IPS DF 6.9 (cell line): ENCODE measurements at regions not wholly inside any gene's neighbourhood (a gene's known extent, or its start where the extent isn't known, plus 50 kb on each side); places are given as distances from the start of the nearest gene placed in this dataset.
"Not testable (repeated sequence)": the region's sequence is repeated elsewhere in the genome, so short reads cannot be mapped to it uniquely, and the experiment has no call there.

Source experiments
- DNase-seq: peaks from one replicate; pipeline ENCODE4 v3.0.0-alpha.2; 2013; ENCODE audit warnings: low read depth, low spot score
- H3K27ac ChIP-seq: one replicate; pipeline ENCODE4 v1.5.1; 2013; ENCODE audit warnings: low read length, control low read depth
- H3K27me3 ChIP-seq: 2 replicates; pipeline ENCODE4 v1.6.1; 2013; ENCODE audit warnings: mild to moderate bottlenecking, low read length; ENCODE audit not compliant: control insufficient read depth, insufficient read depth
- H3K36me3 ChIP-seq: 2 replicates; pipeline ENCODE4 v1.6.1; 2013; ENCODE audit warnings: low read length; ENCODE audit not compliant: control insufficient read depth, insufficient read depth
- H3K4me1 ChIP-seq: 2 replicates; pipeline ENCODE4 v1.6.1; 2013; ENCODE audit warnings: low read length; ENCODE audit not compliant: control insufficient read depth, insufficient read depth
- H3K4me3 ChIP-seq: 2 replicates; pipeline ENCODE4 v1.5.1; 2013; ENCODE audit warnings: mild to moderate bottlenecking, low read length
- H3K9me3 ChIP-seq: 2 replicates; pipeline ENCODE4 v1.6.1; 2013; ENCODE audit warnings: low read length, inconsistent platforms; ENCODE audit not compliant: control insufficient read depth, insufficient read depth
- WGBS: extraction: QIAGEN DNeasy Blood & Tissue Kit; methylation state at CpG from one replicate; pipeline ENCODE4 v1.1.7; 2013; ENCODE audit warnings: mixed read lengths, missing lambda C conversion rate; ENCODE audit not compliant: insufficient read length, insufficient coverage; 5-methylcytosine and 5-hydroxymethylcytosine counted together

- H3K27ac ChIP-seq = no peak overlapping the region
- DNase-seq = no peak
- no peaks in the 10 kb centered on the region for H3K36me3 ChIP-seq
- WGBS = no CpG with 5 or more reads among the region's 2 CpGs
- no peaks in the 10 kb centered on the region for H3K9me3 ChIP-seq
- no peaks in the 10 kb centered on the region for H3K27me3 ChIP-seq
- no peak overlapping the region for H3K4me3 ChIP-seq
- no peaks in the 10 kb centered on the region for H3K4me1 ChIP-seq
Measured at GRCh38 chr1:79255421-79255820, 248.9 kb upstream of the ADGRL4 start.

DNA sequence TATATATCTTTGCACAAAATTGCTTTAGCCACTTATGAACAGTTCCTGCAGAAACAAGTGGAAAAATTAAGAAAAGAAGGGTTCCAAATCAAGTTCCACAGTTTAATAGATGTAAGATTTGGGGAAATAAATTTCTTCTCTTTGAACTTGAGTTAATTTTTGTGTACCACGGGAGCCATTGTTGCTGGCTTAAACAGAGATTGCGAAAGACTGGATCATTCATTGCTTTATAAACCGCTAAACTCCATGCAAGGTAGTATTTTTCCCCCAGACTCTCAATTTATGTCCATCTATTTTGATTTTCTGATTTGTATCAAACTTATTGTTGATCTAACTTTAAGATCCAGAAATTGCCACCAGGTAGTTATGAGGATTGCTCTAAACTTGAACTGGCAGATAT is 246.1 kb upstream of the ADGRL4 start:
- Histone ChIP-seq H3K4me1 (no peaks in the 10 kb centered on the region), H3K4me3 (no peak overlapping the region), H3K9me3 (no peaks in the 10 kb centered on the region), H3K36me3 (no peaks in the 10 kb centered on the region), H3K27ac (no peak overlapping the region), H3K27me3 (no peaks in the 10 kb centered on the region)
- no CpG with 5 or more reads among the region's 3 CpGs for WGBS
- DNase-seq = no peak

- Histone ChIP-seq H3K27ac (no peak overlapping the region), H3K4me3 (no peak overlapping the region), H3K36me3 (no peaks in the 10 kb centered on the region), H3K27me3 (no peaks in the 10 kb centered on the region), H3K9me3 (no peaks in the 10 kb centered on the region; the same call in 1 of the 2 replicates), H3K4me1 (no peaks in the 10 kb centered on the region; the same call in 1 of the 2 replicates)
- no CpG with 5 or more reads among the region's 5 CpGs for WGBS
- DNase-seq = no peak
Measured at GRCh38 chr1:79239840-79240239, 233.3 kb upstream of the ADGRL4 start.

GRCh38 chr1:79235301-79236002 is 228.9 kb upstream of the ADGRL4 start:
- H3K9me3 ChIP-seq = no peaks in the 10 kb centered on the region
- no peak for DNase-seq
- no CpG with 5 or more reads among the region's 4 CpGs for WGBS
- H3K27me3 ChIP-seq = no peaks in the 10 kb centered on the region
- no peak overlapping the region for H3K4me3 ChIP-seq
- H3K27ac ChIP-seq = no peak overlapping the region
- no peaks in the 10 kb centered on the region for H3K36me3 ChIP-seq
- H3K4me1 ChIP-seq = no peaks in the 10 kb centered on the region; the same call in 1 of the 2 replicates

GRCh38 chr1:79232818-79233217 is 226.3 kb upstream of the ADGRL4 start:
- no peak for DNase-seq
- Histone ChIP-seq H3K4me1 (no peaks in the 10 kb centered on the region; the same call in 1 of the 2 replicates), H3K27ac (no peak overlapping the region), H3K9me3 (no peaks in the 10 kb centered on the region), H3K27me3 (no peaks in the 10 kb centered on the region), H3K36me3 (no peaks in the 10 kb centered on the region), H3K4me3 (no peak overlapping the region)

GRCh38 chr1:79230751-79231150 is 224.2 kb upstream of the ADGRL4 start:
- H3K27me3 ChIP-seq, H3K4me1 ChIP-seq, DNase-seq, H3K27ac ChIP-seq, H3K9me3 ChIP-seq, H3K4me3 ChIP-seq, H3K36me3 ChIP-seq: not testable (repeated sequence)
- WGBS = no CpG with 5 or more reads among the region's 4 CpGs

DNA sequence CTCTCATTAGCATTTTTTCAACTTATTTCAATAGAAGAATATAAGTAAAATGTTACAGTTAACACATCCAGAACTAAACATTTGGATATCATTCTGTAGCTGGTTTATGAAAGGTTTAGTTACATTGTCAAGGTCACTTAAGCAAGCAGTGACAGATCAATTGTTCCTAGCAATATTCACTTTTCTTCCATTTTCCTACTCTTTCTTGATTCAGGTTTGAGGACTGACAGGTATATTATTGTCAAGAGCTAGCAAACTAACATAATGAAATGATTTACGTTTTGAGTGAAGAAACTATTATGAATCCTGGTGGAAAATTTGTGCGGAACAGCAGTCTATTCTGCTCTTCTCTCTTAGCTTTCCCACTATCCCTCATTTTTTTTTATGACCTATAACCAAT is 220.4 kb upstream of the ADGRL4 start:
- Histone ChIP-seq H3K27ac (no peak overlapping the region), H3K9me3 (no peaks in the 10 kb centered on the region), H3K27me3 (no peaks in the 10 kb centered on the region), H3K4me3 (no peak overlapping the region), H3K36me3 (no peaks in the 10 kb centered on the region), H3K4me1 (no peaks in the 10 kb centered on the region)
- no CpG with 5 or more reads among the region's 2 CpGs for WGBS
- DNase-seq = no peak

DNA sequence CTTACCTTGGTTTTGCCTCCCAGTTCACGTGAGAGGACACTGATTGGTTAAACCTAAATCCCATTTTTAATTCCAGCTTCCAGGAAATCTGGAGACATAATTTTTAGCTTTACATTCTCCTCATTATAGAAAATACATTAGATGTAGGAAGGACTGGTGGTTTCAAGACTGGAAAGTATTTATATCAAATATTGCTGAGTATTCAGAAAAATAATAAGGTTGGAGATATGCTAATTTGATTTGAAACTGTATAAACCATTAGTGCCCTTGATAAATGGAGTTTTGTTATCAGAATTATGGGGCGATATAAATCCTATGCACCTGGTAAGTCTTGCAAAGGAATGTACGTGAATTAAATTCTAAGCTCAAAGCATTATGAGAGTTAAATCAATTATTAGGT is 218.0 kb upstream of the ADGRL4 start:
- DNase-seq = no peak
- Histone ChIP-seq H3K36me3 (no peaks in the 10 kb centered on the region), H3K27me3 (no peaks in the 10 kb centered on the region), H3K9me3 (no peaks in the 10 kb centered on the region), H3K4me3 (no peak overlapping the region), H3K4me1 (no peaks in the 10 kb centered on the region), H3K27ac (no peak overlapping the region)
- no CpG with 5 or more reads among the region's 3 CpGs for WGBS

GRCh38 chr1:79220509-79220908 is 214.0 kb upstream of the ADGRL4 start:
- DNase-seq = no peak
- Histone ChIP-seq H3K4me3 (no peak overlapping the region), H3K27ac (no peak overlapping the region), H3K9me3 (no peaks in the 10 kb centered on the region), H3K4me1 (no peaks in the 10 kb centered on the region), H3K36me3 (no peaks in the 10 kb centered on the region), H3K27me3 (no peaks in the 10 kb centered on the region)
- no CpG with 5 or more reads among the region's 2 CpGs for WGBS

DNA sequence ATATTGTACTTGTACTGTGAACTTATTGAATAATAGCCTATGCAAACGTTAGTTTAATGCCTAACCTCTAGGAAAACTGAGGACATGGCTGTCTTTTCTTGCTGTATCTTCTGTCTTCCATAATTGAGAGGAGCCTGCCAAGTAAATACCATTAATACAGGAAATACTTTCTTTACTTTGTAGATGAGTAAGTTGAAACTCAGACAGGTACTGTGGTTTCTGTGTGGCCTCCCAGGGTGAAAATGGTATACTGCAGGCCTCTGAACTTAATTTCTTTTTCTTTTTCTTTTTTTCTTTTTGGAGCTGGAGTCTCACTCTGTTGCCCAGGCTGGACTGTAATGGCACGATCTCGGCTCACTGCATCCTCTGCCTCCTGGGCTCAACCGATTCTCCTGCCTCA is 208.8 kb upstream of the ADGRL4 start:
- H3K9me3 ChIP-seq = no peaks in the 10 kb centered on the region
- no peaks in the 10 kb centered on the region for H3K4me1 ChIP-seq
- no peak for DNase-seq
- no CpG with 5 or more reads among the region's 4 CpGs for WGBS
- H3K36me3 ChIP-seq = no peaks in the 10 kb centered on the region
- no peak overlapping the region for H3K27ac ChIP-seq
- H3K4me3 ChIP-seq = no peak overlapping the region
- H3K27me3 ChIP-seq = no peaks in the 10 kb centered on the region

- Histone ChIP-seq H3K9me3 (no peaks in the 10 kb centered on the region), H3K4me1 (no peaks in the 10 kb centered on the region), H3K36me3 (no peaks in the 10 kb centered on the region), H3K4me3 (no peak overlapping the region), H3K27me3 (no peaks in the 10 kb centered on the region), H3K27ac (no peak overlapping the region)
- no peak for DNase-seq
- no CpG with 5 or more reads among the region's 4 CpGs for WGBS
Measured at GRCh38 chr1:79207786-79208185, 201.3 kb upstream of the ADGRL4 start.
